ENCODE measurements at regions not wholly inside any gene's neighbourhood (a gene's known extent, or its start where the extent isn't known, plus 50 kb on each side); places are given as distances from the start of the nearest gene placed in this dataset.

DNA sequence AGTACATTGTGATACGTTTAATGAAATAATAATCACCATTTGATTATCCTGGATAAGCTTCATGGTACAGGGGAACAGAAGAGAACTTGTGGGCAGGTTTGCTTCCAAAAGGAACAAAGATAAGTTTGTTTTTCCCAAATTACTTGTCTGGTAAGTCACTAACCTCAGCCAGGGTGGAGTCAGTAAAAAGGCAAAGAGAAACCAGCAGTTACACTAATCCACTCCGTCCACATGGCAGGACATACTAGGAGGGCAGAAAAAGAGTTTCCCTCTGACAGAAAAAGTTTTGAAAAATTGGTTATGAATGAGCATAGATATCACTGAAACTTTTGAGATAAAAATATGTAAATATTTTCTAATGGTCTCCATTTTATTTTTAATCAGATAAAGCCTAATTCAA is 285.9 kb downstream of the IL15 start:
- TF ChIP-seq POLR2A (IDR thresholded peaks at IDR 0.05) = no peak
- TF ChIP-seq, protein P1, sequence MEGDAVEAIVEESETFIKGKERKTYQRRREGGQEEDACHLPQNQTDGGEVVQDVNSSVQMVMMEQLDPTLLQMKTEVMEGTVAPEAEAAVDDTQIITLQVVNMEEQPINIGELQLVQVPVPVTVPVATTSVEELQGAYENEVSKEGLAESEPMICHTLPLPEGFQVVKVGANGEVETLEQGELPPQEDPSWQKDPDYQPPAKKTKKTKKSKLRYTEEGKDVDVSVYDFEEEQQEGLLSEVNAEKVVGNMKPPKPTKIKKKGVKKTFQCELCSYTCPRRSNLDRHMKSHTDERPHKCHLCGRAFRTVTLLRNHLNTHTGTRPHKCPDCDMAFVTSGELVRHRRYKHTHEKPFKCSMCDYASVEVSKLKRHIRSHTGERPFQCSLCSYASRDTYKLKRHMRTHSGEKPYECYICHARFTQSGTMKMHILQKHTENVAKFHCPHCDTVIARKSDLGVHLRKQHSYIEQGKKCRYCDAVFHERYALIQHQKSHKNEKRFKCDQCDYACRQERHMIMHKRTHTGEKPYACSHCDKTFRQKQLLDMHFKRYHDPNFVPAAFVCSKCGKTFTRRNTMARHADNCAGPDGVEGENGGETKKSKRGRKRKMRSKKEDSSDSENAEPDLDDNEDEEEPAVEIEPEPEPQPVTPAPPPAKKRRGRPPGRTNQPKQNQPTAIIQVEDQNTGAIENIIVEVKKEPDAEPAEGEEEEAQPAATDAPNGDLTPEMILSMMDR (IDR thresholded peaks at IDR 0.05) = no peak
- Histone ChIP-seq H3K4me1 (no peaks in the 10 kb centered on the region), H3K4me3 (no peak overlapping the region), H3K36me3 (no peaks in the 10 kb centered on the region), H3K27me3 (no peaks in the 10 kb centered on the region), H3K27ac (no peak overlapping the region), H3K9me3 (no peaks in the 10 kb centered on the region)
- DNase-seq (no peak), ATAC-seq (no peak)
- intact Hi-C loops (cut with DNase I) = no loop called here
- WGBS (ENCODE audit: insufficient coverage, low coverage, low lambda C conversion rate, missing lambda C conversion rate) = 60% methylated on average over 2 of the region's 2 CpGs

DNA sequence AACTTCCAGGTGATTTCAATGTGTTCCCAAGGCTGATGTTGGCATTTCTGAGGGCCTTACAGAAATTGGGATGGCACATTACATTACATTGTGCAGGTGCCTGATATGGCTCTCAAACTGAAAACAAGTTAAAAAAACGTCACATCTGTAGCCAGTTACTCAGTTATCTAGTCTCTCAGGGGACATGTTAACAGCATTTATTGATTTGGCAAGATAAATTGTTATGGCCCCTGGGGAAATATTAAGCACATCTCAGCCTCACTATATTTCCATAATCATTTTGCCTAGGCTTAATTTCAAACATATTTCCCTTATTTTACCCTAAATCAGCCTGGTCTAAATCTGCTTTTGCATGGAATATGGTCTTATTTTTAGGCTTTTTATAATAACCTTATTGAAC is 290.0 kb downstream of the IL15 start:
- Histone ChIP-seq H3K36me3 (no peaks in the 10 kb centered on the region), H3K9me3 (no peaks in the 10 kb centered on the region), H3K27me3 (no peaks in the 10 kb centered on the region), H3K4me3 (no peak overlapping the region), H3K27ac (no peak overlapping the region), H3K4me1 (no peaks in the 10 kb centered on the region)
- 17% methylated on average over 1 of the region's 1 CpG for WGBS (ENCODE audit: insufficient coverage, low coverage, low lambda C conversion rate, missing lambda C conversion rate)
- intact Hi-C loops (cut with DNase I) = no loop called here
- no peak for TF ChIP-seq POLR2A (IDR thresholded peaks at IDR 0.05)
- TF ChIP-seq, protein P1 (IDR thresholded peaks at IDR 0.05) = no peak
- ATAC-seq (no peak), DNase-seq (no peak)

DNA sequence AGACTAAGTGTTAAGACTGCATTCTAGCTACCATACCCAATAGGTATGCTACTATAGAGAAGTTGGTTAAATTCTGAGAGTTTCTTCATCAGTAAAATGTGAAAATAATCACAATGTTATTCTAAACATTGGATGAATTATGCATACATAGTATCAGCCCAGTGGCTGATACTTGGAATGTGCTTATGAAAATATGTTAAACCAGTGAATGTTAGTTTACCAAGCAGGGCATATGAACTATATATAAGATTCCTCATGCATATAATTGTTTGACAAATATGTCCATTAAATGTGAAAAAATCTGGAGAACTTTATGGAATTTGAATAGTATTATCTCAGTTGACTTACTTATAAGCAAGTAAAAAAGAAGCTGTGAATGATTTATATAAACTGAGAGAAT is 296.1 kb downstream of the IL15 start:
- intact Hi-C loops (cut with DNase I) = no loop called here
- Histone ChIP-seq H3K4me3 (no peak overlapping the region), H3K36me3 (no peaks in the 10 kb centered on the region), H3K27ac (no peak overlapping the region), H3K4me1 (no peaks in the 10 kb centered on the region), H3K9me3 (no peaks in the 10 kb centered on the region), H3K27me3 (no peaks in the 10 kb centered on the region)
- no peak for ATAC-seq
- no peak for DNase-seq
- TF ChIP-seq POLR2A (IDR thresholded peaks at IDR 0.05) = no peak
- TF ChIP-seq, protein P1 (IDR thresholded peaks at IDR 0.05) = no peak

DNA sequence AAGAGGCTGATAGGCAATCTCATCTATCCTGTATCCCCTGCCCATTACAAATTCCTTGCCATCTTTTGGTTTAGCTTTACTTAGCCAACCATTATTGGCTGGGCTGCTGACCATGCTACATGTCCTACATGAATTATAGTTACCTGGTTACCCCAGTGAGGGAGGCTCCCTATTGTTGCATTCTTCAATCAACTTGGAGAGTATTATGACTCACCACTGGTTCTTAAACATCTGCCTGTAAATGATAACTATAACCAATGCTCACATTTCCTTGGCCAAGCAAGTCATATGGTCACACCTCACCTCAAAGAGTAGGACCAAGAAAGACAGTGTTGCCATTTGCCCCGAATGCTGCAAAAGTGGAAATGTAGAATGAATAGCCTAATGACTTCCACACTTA is 297.6 kb downstream of the IL15 start:
- no peak for ATAC-seq
- H3K27ac ChIP-seq = no peak overlapping the region
- intact Hi-C loops (cut with DNase I) = no loop called here
- TF ChIP-seq POLR2A (IDR thresholded peaks at IDR 0.05) = no peak
- TF ChIP-seq, protein P1 (IDR thresholded peaks at IDR 0.05) = no peak
- WGBS (ENCODE audit: insufficient coverage, low coverage, low lambda C conversion rate, missing lambda C conversion rate) = 77% methylated on average over 1 of the region's 1 CpG
- H3K9me3 ChIP-seq = no peaks in the 10 kb centered on the region
- no peaks in the 10 kb centered on the region for H3K27me3 ChIP-seq
- no peaks in the 10 kb centered on the region for H3K4me1 ChIP-seq
- no peak for DNase-seq
- no peaks in the 10 kb centered on the region for H3K36me3 ChIP-seq
- no peak overlapping the region for H3K4me3 ChIP-seq

DNA sequence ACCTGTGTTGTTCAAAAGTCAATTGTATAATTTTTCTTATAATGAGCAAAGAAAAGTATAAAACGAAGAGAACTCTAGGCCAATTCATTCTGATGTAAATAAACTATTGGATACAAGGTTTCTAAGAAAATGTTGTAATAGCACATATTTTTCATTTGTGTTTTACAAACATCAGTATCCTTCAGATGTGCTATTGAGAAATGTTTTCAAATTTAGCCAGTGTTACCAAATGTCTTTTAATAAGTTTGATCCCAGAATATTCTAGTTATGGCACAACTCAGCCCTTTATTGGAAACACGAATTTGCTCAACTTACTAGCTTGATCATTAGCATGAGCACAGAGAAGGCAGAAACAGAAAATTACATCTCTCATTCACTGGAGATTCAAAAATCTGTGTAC is 319.3 kb downstream of the IL15 start:
- Histone ChIP-seq H3K27me3 (no peaks in the 10 kb centered on the region), H3K9me3 (no peaks in the 10 kb centered on the region), H3K4me3 (no peak overlapping the region), H3K36me3 (no peaks in the 10 kb centered on the region), H3K27ac (no peak overlapping the region), H3K4me1 (no peaks in the 10 kb centered on the region)
- TF ChIP-seq POLR2A (IDR thresholded peaks at IDR 0.05) = no peak
- TF ChIP-seq, protein P1 (IDR thresholded peaks at IDR 0.05) = no peak
- intact Hi-C loops (cut with DNase I) = no loop called here
- WGBS (ENCODE audit: insufficient coverage, low coverage, low lambda C conversion rate, missing lambda C conversion rate) = 24% methylated on average over 2 of the region's 2 CpGs
- ATAC-seq (no peak), DNase-seq (no peak)

Measured in right lobe of liver (tissue), 6 donors.